AG09319 (cell line): ENCODE measurements at regions not wholly inside any gene's neighbourhood (a gene's known extent, or its start where the extent isn't known, plus 50 kb on each side); places are given as distances from the start of the nearest gene placed in this dataset.
"Not testable (repeated sequence)": the region's sequence is repeated elsewhere in the genome, so short reads cannot be mapped to it uniquely, and the experiment has no call there.

Experiments
- DNase-seq: peaks from one replicate; pipeline ENCODE4 v3.0.0-alpha.2; 2010; ENCODE audit warnings: low read depth; ENCODE audit errors: extremely low read depth
- CTCF ChIP-seq: IDR thresholded peaks from 2 replicates; pipeline ENCODE4 v1.5.1; 2011; ENCODE audit warnings: low read depth, mild to moderate bottlenecking, inconsistent platforms, low read length, moderate library complexity

DNA sequence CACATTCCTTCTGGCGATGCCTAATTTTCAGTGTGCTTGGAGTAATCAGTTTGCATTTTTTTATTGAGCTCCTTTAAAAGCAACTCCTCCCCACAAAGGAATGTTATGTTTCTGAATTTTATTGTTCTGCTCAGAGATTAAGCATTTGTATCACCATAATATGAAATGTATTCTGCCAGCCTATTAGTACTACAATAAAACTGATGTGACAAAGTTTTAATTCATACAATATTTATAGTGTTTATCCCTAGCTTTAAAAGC is 236.9 kb upstream of the ASCC3 start:
- no peak for DNase-seq
- TF ChIP-seq CTCF: no peak

DNA sequence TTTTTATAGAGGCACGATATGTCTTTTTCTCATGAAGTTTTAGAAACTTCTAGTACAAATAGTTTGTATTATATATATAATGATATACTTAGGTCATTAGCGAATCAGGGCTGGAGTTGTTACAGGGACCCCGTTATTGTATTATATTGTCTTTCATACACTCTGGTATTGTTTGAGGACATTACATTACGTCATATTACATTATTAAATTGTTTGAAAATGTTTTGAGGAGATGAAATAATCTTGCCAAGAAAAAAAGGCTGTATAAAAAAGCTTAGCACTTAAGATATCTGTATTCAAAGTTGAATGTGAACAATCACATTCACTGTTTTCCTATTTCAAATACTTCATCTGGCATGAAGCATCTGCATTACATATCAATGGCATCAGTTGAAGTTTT is 239.6 kb upstream of the ASCC3 start:
- no peak for TF ChIP-seq CTCF
- no peak for DNase-seq

DNA sequence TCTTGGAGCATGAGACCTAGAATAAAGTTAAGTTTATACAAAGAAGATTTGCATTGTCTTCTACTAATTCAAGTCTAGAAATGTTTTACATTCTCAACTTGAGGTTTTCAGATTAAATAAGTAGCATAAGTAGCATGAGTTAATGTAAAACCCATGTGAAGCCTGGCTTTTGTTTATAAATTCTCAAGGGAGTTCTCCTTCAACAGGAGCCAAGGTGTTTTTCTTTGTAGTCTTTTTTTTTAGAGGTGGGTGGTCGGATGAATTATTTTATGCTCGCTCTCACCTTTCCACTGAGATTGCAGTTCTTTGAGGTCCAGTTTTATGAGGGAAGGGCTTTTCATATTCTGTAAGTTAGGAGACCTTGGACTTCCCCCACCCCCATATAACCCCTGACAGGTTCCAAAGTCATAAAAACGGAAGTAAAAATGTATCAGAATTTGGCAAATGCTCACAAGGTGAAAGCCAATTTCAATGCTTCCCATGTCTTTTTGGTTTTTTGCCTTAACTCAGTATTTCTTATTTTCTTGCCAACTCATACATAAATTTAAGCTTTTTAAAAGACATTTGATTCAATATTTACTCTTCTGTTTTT is 244.3 kb upstream of the ASCC3 start:
- TF ChIP-seq CTCF: no peak
- no peak for DNase-seq

DNA sequence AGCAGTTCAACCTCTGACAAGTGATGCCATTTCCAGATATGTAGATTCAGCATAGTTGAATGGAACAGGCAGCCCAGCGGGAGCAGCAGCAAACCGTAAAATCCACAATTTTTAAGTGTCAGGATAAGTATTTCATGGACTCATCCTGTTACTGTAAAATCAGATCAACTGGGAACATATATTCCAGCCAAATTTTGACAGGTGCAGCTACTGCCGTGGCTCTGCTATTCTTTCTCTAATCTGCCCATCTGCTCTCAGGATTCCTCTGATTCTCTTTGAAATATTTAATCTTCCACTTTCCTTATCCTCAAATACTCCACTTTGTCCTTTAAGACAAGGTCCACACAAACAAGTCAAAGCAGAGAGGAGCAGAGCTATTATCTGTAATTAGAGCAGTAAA is 245.4 kb upstream of the ASCC3 start:
- no peak for TF ChIP-seq CTCF
- no peak for DNase-seq

- TF ChIP-seq CTCF: no peak
- DNase-seq: no peak
These were observed 248.7 kb upstream of the ASCC3 start for GRCh38 chr6:101129851-101130250.

- no peak for DNase-seq
- TF ChIP-seq CTCF: no peak
These were observed 247.1 kb upstream of the GRIK2 start for GRCh38 chr6:101146389-101146788.

- no peak for TF ChIP-seq CTCF
- DNase-seq: no peak
These were observed 243.3 kb upstream of the GRIK2 start for GRCh38 chr6:101150226-101150625.

GRCh38 chr6:101157638-101158037 is 235.9 kb upstream of the GRIK2 start:
- not testable (repeated sequence) for DNase-seq
